Posterior vena cava (tissue), 2 donors: ENCODE measurements at regions not wholly inside any gene's neighbourhood (a gene's known extent, or its start where the extent isn't known, plus 50 kb on each side); places are given as distances from the start of the nearest gene placed in this dataset.

ENCODE experiments used
- DNase-seq: peaks from one replicate; pipeline ENCODE4 v3.0.0-alpha.2; 2020; ENCODE audit warnings: low spot score
- intact Hi-C, 2 donors: fragments of 100-400 bp; cut with DNase I; formaldehyde crosslinking; loops; one replicate each; pipeline versions ENCODE4 v1.14.1 to v1.14.2; 2022 to 2023
- donor health status: DM: yes; HTN: yes; CAD: no.
- donor health status: DM: yes; HTN: yes; CAD: no.

- DNase-seq, result no peak
- intact Hi-C loops, result no loop called here
Observed at GRCh38 chr9:7293091-7293490, 506.5 kb downstream of the DMAC1 start.

GRCh38 chr9:7289773-7290172, 509.8 kb downstream of the DMAC1 start:
- intact Hi-C loops, result no loop called here
- DNase-seq, result no peak

- DNase-seq, result no peak
- intact Hi-C loops, result no loop called here
Observed at GRCh38 chr9:7287986-7288385, 511.6 kb downstream of the DMAC1 start.

- intact Hi-C loops, result no loop called here
Observed at GRCh38 chr9:7287065-7287464, 512.5 kb downstream of the DMAC1 start.

GRCh38 chr9:7286101-7286500, 513.5 kb downstream of the DMAC1 start:
- intact Hi-C loops, result no loop called here
- no peak for DNase-seq

More at GRCh38 chr9:7287065-7287464, 512.5 kb downstream of the DMAC1 start:
- no peak for DNase-seq

- no peak for DNase-seq
- intact Hi-C loops, result no loop called here
Observed at GRCh38 chr9:7285199-7285598, 514.4 kb downstream of the DMAC1 start.

GRCh38 chr9:7284517-7284916, 515.1 kb downstream of the DMAC1 start:
- DNase-seq, result no peak
- intact Hi-C loops, result no loop called here

- DNase-seq, result no peak
- intact Hi-C loops, result no loop called here
Observed at GRCh38 chr9:7284117-7284516, 515.5 kb downstream of the DMAC1 start.

GRCh38 chr9:7273575-7273974, 515.8 kb downstream of the KDM4C start:
- intact Hi-C loops, result no loop called here
- no peak for DNase-seq

GRCh38 chr9:7266911-7267595, 509.3 kb downstream of the KDM4C start:
- intact Hi-C loops, result no loop called here
- DNase-seq, result no peak

- DNase-seq, result no peak
- intact Hi-C loops, result no loop called here
Observed at GRCh38 chr9:7265181-7265580, 507.4 kb downstream of the KDM4C start.

GRCh38 chr9:7259544-7260241, 501.9 kb downstream of the KDM4C start:
- intact Hi-C loops, result no loop called here
- no peak for DNase-seq

- no peak for DNase-seq
- intact Hi-C loops, result no loop called here
Observed at GRCh38 chr9:7258688-7259396, 501.1 kb downstream of the KDM4C start.

- DNase-seq, result no peak
- intact Hi-C loops, result no loop called here
Observed at GRCh38 chr9:7246917-7247522, 489.2 kb downstream of the KDM4C start.

- intact Hi-C loops, result no loop called here
- DNase-seq, result no peak
Observed at GRCh38 chr9:7245976-7246580, 488.3 kb downstream of the KDM4C start.

- DNase-seq, result no peak
- intact Hi-C loops, result no loop called here
Observed at GRCh38 chr9:7243838-7244237, 486.1 kb downstream of the KDM4C start.

- intact Hi-C loops, result no loop called here
- DNase-seq, result no peak
Observed at GRCh38 chr9:7242126-7242525, 484.4 kb downstream of the KDM4C start.

- DNase-seq, result no peak
- intact Hi-C loops, result no loop called here
Observed at GRCh38 chr9:7241694-7242093, 483.9 kb downstream of the KDM4C start.

GRCh38 chr9:7240569-7241311, 483.0 kb downstream of the KDM4C start:
- no peak for DNase-seq
- intact Hi-C loops, result no loop called here
